Common myeloid progenitor, CD34-positive (primary cell): ENCODE measurements at regions not wholly inside any gene's neighbourhood (a gene's known extent, or its start where the extent isn't known, plus 50 kb on each side); places are given as distances from the start of the nearest gene placed in this dataset.

Source experiments
- CTCF ChIA-PET: fragments of 350-600 bp; sonication (Branson Sonifier 250); formaldehyde crosslinking; loops from one replicate; lab custom pipeline; 2021; ENCODE audit warnings: antibody characterized with exemption; lab: Charles Lee
- POLR2A ChIA-PET: fragments of 350-600 bp; sonication (Branson Sonifier 250); formaldehyde crosslinking; loops from one replicate; lab custom pipeline; 2021; ENCODE audit warnings: antibody characterized with exemption; lab: Charles Lee
- DNase-seq, 3 donors: peaks; one replicate each; pipeline versions ENCODE4 v3.0.0 to v3.0.0-alpha.2; 2013
- H3K27ac ChIP-seq, 2 experiments: 1 replicate in 1 of 2; 2 replicates in 1 of 2; pipeline ENCODE4 v1.7.0; 2013; ENCODE audit warnings: inconsistent platforms in 2 of 2, low read length in 2 of 2, mild to moderate bottlenecking in 2 of 2, low read depth in 1 of 2, moderate library complexity in 1 of 2; ENCODE audit not compliant: severe bottlenecking in 2 of 2, insufficient read depth in 1 of 2, poor library complexity in 1 of 2
- H3K27me3 ChIP-seq, 5 experiments: replicated peaks in 2 of 5; 1 replicate in 3 of 5; 2 replicates in 2 of 5; pipeline versions ENCODE4 v1.6.1 to v1.7.0; 2013; ENCODE audit warnings: low read length in 4 of 5, mild to moderate bottlenecking in 2 of 5, moderate library complexity in 2 of 5, inconsistent platforms in 1 of 5; ENCODE audit not compliant: insufficient read depth in 5 of 5, control insufficient read depth in 4 of 5
- H3K36me3 ChIP-seq, 4 experiments: 1 replicate in 2 of 4; 2 replicates in 2 of 4; pipeline versions ENCODE4 v1.6.1 to v1.7.0; 2013; ENCODE audit warnings: low read length in 3 of 4, control low read depth in 1 of 4, mild to moderate bottlenecking in 1 of 4; ENCODE audit not compliant: control insufficient read depth in 4 of 4, insufficient read depth in 4 of 4
- H3K4me1 ChIP-seq, 4 experiments: 1 replicate in 3 of 4; 2 replicates in 1 of 4; pipeline versions ENCODE4 v1.6.1 to v1.7.1; 2013; ENCODE audit warnings: low read length in 3 of 4, mild to moderate bottlenecking in 3 of 4, control low read depth in 1 of 4, inconsistent platforms in 1 of 4, moderate library complexity in 1 of 4; ENCODE audit not compliant: control insufficient read depth in 4 of 4, insufficient read depth in 4 of 4; ENCODE audit errors: control extremely low read depth in 1 of 4
- H3K4me3 ChIP-seq, 7 experiments: 1 replicate in 4 of 7; 2 replicates in 3 of 7; pipeline versions ENCODE4 v1.5.1 to v1.7.0; 2013; ENCODE audit warnings: mild to moderate bottlenecking in 7 of 7, low read length in 6 of 7, moderate library complexity in 6 of 7, inconsistent platforms in 2 of 7, low read depth in 2 of 7, control low read depth in 1 of 7; ENCODE audit not compliant: insufficient read depth in 4 of 7, control insufficient read depth in 1 of 7; ENCODE audit errors: extremely low read depth in 1 of 7
- H3K9me3 ChIP-seq, 5 experiments: 1 replicate in 4 of 5; 2 replicates in 1 of 5; pipeline versions ENCODE4 v1.6.1 to v1.7.1; 2013; ENCODE audit warnings: low read length in 4 of 5, mild to moderate bottlenecking in 2 of 5, inconsistent platforms in 1 of 5, low read depth in 1 of 5, moderate library complexity in 1 of 5; ENCODE audit not compliant: control insufficient read depth in 4 of 5, insufficient read depth in 2 of 5; ENCODE audit errors: control extremely low read depth in 1 of 5
- WGBS: methylation state at CpG from one replicate; pipeline ENCODE4 v1.1.5; 2013; ENCODE audit not compliant: insufficient coverage; 5-methylcytosine and 5-hydroxymethylcytosine counted together

DNA sequence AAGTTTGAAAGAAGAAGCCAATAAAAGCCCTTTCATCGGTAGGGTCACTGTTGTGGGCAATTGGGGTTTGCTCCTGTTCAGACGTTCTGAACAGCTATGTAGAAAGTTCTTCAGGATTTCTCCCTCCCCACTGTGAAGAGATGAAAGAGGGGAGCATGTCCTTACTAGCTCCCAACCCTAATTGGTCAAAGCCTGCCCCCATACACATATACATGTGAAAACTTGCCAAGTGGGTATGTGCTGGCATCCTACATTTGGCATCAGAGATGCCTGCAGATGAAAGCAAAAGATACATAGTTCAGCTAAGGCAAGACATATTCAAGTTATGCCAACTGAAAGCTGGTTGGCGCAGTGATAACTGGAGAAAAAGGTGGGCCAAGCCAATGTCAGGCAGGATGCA, 363.1 kb upstream of the DACH1 start:
- POLR2A ChIA-PET, result no interaction called here
- Histone ChIP-seq H3K27me3 (no peaks in the 10 kb centered on the region), H3K9me3 (no peaks in the 10 kb centered on the region), H3K4me1 (no peaks in the 10 kb centered on the region), H3K27ac (no peak overlapping the region), H3K36me3 (no peaks in the 10 kb centered on the region), H3K4me3 (no peak overlapping the region)
- CTCF ChIA-PET, result no interaction called here
- WGBS, result 83% methylated on average over 1 of the region's 3 CpGs
- no peak for DNase-seq

DNA sequence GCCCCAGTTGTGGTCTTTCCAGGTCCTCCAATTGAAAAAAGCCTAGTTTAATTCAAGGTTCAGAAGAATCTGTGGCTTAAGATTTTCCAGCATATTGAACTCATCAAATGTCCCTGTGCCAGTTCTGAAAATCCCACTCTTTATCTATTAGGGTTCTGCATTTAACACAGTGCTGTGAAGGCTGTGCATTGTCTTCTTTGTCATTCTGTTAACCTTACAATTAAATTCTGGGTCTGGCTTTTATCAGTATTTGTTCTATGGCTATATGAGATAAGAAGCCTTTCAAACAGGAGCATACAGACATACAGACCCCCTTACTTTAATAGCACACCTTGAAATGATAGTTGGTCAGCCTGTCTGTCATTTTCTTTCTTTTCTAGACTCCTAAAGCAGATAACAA, 362.1 kb upstream of the DACH1 start:
- Histone ChIP-seq H3K27me3 (no peaks in the 10 kb centered on the region), H3K4me3 (no peak overlapping the region), H3K4me1 (no peaks in the 10 kb centered on the region), H3K36me3 (no peaks in the 10 kb centered on the region), H3K9me3 (no peaks in the 10 kb centered on the region), H3K27ac (no peak overlapping the region)
- CTCF ChIA-PET, result no interaction called here
- POLR2A ChIA-PET, result no interaction called here
- DNase-seq, result no peak

DNA sequence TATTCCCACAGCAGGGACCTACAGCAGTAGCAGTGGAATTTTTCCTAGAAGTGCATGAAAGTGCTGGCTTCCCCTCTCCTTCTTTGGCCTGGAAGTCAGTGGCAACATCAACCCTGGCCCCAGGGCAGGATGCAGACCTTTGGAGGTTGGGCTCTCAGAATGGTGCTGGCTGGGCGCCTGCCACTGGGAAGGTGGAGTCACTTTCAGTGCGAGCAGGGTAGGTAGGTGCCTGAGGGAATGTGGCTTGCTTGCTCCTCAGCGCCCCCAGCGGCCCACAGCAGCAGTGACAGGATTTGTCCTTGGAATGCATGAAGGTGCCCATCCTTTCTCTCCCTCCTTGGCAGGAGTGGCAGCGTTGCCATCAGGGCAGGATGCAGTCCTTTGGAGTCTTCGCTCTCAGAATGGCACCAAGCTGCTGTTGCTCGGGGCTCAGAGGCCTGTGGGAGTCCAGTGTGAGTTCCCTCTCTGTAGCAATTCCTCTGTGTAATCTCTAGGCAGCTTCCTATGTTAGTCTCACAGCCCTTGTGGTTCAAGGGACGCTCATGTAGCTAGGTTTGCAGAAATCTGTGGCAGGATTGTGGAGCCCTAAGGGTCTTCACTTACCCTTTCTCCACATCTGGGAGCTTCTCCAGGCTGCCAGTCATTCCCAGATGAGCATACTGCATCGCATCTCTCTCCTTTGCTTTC, 354.4 kb upstream of the DACH1 start:
- peak in 2 of 3 donors; percentile 1 to 6 for DNase-seq
- WGBS, result 78% methylated on average over 9 of the region's 9 CpGs
- Histone ChIP-seq H3K27ac (no peak overlapping the region), H3K4me1 (no peaks in the 10 kb centered on the region), H3K9me3 (peaks cover 0 to 4% (median 0%) of the 10 kb centered on the region in 5 experiments), H3K36me3 (no peaks in the 10 kb centered on the region), H3K4me3 (no peak overlapping the region), H3K27me3 (no peaks in the 10 kb centered on the region)
- ChIA-PET POLR2A (no interaction called here), CTCF (interaction anchor here (1.4 kb wide), 1 partner anchor 9 kb away, joined by 3 read pairs; no protein-coding TSS in a partner anchor)

GRCh38 chr13:72218966-72219365, 352.0 kb upstream of the DACH1 start:
- Histone ChIP-seq H3K9me3 (peaks cover 0 to 4% (median 0%) of the 10 kb centered on the region in 5 experiments), H3K36me3 (no peaks in the 10 kb centered on the region), H3K27ac (no peak overlapping the region), H3K4me1 (no peaks in the 10 kb centered on the region), H3K27me3 (no peaks in the 10 kb centered on the region), H3K4me3 (no peak overlapping the region)
- ChIA-PET CTCF (no interaction called here), POLR2A (no interaction called here)
- no peak for DNase-seq
- WGBS, result no CpG with 5 or more reads among the region's 2 CpGs

DNA sequence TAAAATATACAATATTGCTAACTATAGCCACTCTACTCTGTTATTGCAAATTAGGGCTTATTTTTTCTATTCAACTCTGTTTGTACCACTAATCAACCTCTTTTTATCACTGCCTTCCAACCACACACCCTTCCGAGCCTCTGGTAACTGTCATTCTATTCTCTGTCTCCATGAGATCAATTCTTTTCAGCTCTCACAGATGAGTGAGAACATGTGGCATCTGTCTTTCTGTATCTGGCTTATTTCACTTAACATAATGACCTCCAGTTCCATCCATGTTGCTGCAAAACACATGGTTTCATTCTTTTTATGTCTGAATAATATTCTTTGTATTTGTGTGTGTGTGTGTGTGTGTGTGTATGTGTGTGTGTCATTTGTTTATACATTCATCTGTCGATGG, 350.1 kb upstream of the DACH1 start:
- Histone ChIP-seq H3K9me3 (peaks cover 0 to 4% (median 0%) of the 10 kb centered on the region in 5 experiments), H3K27me3 (no peaks in the 10 kb centered on the region), H3K4me1 (no peaks in the 10 kb centered on the region), H3K36me3 (no peaks in the 10 kb centered on the region), H3K27ac (no peak overlapping the region), H3K4me3 (no peak overlapping the region)
- WGBS, result 100% methylated on average over 1 of the region's 2 CpGs
- no peak for DNase-seq
- ChIA-PET POLR2A (no interaction called here), CTCF (interaction anchor here (0.6 kb wide), 1 partner anchor 354 kb away, joined by 3 read pairs; no protein-coding TSS in a partner anchor)

DNA sequence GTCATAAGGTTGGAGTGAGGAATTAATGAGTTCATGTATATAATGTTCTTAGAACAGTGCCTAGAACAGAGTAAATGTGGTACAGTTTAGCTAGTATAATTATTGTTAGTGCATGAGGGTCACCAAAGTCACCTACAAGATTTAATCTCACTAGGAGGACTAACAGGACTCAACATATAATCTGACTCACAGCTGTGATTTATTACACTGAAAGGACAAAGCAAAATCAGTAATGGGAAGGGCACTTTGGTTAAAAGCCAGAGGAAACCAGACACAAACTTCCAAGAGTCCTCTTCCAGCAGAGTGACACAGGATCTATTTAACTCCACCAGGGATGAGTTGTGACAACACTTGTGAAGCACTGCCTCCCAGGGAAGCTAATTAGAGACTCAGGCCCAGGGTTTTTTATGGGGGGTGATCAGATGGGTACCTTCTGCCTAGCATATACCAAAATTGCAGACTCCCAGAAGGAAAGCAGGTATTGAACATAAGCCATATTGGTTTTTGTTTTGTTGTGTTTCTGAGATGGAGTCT, 341.2 kb upstream of the DACH1 start:
- Histone ChIP-seq H3K27ac (no peak overlapping the region), H3K9me3 (no peaks in the 10 kb centered on the region), H3K4me1 (no peaks in the 10 kb centered on the region), H3K36me3 (no peaks in the 10 kb centered on the region), H3K27me3 (no peaks in the 10 kb centered on the region), H3K4me3 (no peak overlapping the region)
- ChIA-PET CTCF (no interaction called here), POLR2A (no interaction called here)
- DNase-seq, result no peak

- CTCF ChIA-PET, result no interaction called here
- POLR2A ChIA-PET, result no interaction called here
- WGBS, result 88% methylated on average over 1 of the region's 1 CpG
- no peak overlapping the region for H3K27ac ChIP-seq
- H3K27me3 ChIP-seq, result no peaks in the 10 kb centered on the region
- no peaks in the 10 kb centered on the region for H3K9me3 ChIP-seq
- DNase-seq, result no peak
- H3K4me1 ChIP-seq, result no peaks in the 10 kb centered on the region
- H3K36me3 ChIP-seq, result no peaks in the 10 kb centered on the region
- no peak overlapping the region for H3K4me3 ChIP-seq
These were observed 338.8 kb upstream of the DACH1 start for GRCh38 chr13:72205773-72206172.
